Stimulated activated naive B cell treated with anti-CD40 and anti-IgM and Interleukin-4, amounts not matched to agents 10 μg/mL and 1 μg/mL and 100 μg/mL, for 72 hours (primary cell): ENCODE measurements at regions not wholly inside any gene's neighbourhood (a gene's known extent, or its start where the extent isn't known, plus 50 kb on each side); places are given as distances from the start of the nearest gene placed in this dataset.
"Not testable (repeated sequence)": the region's sequence is repeated elsewhere in the genome, so short reads cannot be mapped to it uniquely, and the experiment has no call there.

Source experiments
- ATAC-seq, 2 donors: fragments of 150-1000 bp; cut with Tn5 transposase; replicated peaks; 2 replicates each; pipeline ENCODE4 v1.10.0; 2021; ENCODE audit warnings: moderate library complexity in 1 of 2
- DNase-seq: peaks from one replicate; pipeline ENCODE4 v3.0.0; 2021
- H3K27ac Mint-ChIP-seq: one replicate; pipeline ENCODE4 v1.8.0; 2022; ENCODE audit warnings: mild to moderate bottlenecking, mixed read lengths
- H3K27me3 Mint-ChIP-seq, 2 donors: one replicate each; pipeline ENCODE4 v1.8.0; 2022; ENCODE audit warnings: mixed read lengths in 2 of 2
- H3K36me3 Mint-ChIP-seq, 2 donors: one replicate each; pipeline ENCODE4 v1.8.0; 2022; ENCODE audit warnings: mixed read lengths in 2 of 2, mild to moderate bottlenecking in 1 of 2
- H3K4me1 Mint-ChIP-seq, 2 donors: one replicate each; pipeline ENCODE4 v1.8.0; 2022; ENCODE audit warnings: mixed read lengths in 2 of 2, mild to moderate bottlenecking in 1 of 2
- H3K4me3 Mint-ChIP-seq, 2 donors: one replicate each; pipeline ENCODE4 v1.8.0; 2022; ENCODE audit warnings: mild to moderate bottlenecking in 2 of 2, mixed read lengths in 2 of 2, moderate library complexity in 1 of 2
- H3K9me3 Mint-ChIP-seq, 2 donors: one replicate each; pipeline ENCODE4 v1.8.0; 2022; ENCODE audit warnings: mixed read lengths in 2 of 2, mild to moderate bottlenecking in 1 of 2

GRCh38 chr2:2720806-2721205, 389.7 kb upstream of the MYT1L start:
- not testable (repeated sequence) for H3K27ac Mint-ChIP-seq, H3K4me3 Mint-ChIP-seq, H3K9me3 Mint-ChIP-seq, ATAC-seq, H3K36me3 Mint-ChIP-seq, H3K27me3 Mint-ChIP-seq, H3K4me1 Mint-ChIP-seq, DNase-seq

DNA sequence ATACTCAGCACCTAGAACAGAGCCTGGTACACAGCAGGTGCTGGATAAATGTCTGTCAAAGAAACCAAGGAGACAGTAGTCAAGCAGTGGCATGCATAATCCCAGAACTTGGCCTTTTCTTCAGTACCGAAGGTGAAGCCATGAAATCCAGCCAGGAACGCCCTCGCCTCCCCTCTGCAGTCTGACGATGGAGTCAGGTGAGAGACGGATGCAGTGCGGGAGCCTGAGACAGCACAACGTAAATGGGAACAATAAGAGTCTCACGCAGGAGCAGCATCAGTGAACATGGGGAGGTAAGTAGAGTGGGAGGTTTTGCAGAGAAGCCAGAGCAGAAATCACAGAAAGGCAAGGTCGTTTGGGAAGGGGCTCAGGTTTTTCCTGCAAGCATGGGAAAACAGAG, 389.3 kb upstream of the MYT1L start:
- H3K4me3 Mint-ChIP-seq = no peak overlapping the region
- no peak for ATAC-seq
- H3K36me3 Mint-ChIP-seq = no peaks in the 10 kb centered on the region
- H3K27ac Mint-ChIP-seq = no peak overlapping the region
- no peaks in the 10 kb centered on the region for H3K9me3 Mint-ChIP-seq
- DNase-seq = no peak
- no peaks in the 10 kb centered on the region for H3K4me1 Mint-ChIP-seq
- H3K27me3 Mint-ChIP-seq = peaks cover 5 to 6% of the 10 kb centered on the region in 2 donors

DNA sequence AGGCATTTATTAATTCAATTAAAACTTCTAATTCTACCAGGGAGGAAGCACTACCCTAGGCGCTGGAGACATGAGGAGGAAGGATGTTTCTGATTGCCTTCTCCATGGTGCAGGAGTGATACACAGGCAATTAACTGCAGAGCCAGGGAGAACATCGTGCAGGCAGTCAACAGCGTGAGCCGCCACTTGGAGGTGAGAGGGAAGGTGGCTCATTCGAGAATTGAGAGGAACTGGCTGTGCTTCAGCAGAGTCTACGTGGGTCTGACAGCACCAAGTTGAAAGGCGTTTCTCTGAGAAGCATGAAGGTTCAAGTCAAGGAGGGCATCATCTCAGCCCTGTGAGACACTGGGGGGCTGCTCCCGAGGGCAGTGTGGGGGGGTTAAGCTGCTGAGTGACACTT, 388.7 kb upstream of the MYT1L start:
- ATAC-seq (no peak), DNase-seq (no peak)
- Mint-ChIP-seq H3K27ac (no peak overlapping the region), H3K4me1 (no peaks in the 10 kb centered on the region), H3K27me3 (peaks cover 5 to 6% of the 10 kb centered on the region in 2 donors), H3K36me3 (no peaks in the 10 kb centered on the region), H3K4me3 (no peak overlapping the region), H3K9me3 (no peaks in the 10 kb centered on the region)

GRCh38 chr2:2719015-2719414, 387.9 kb upstream of the MYT1L start:
- Mint-ChIP-seq H3K36me3 (no peaks in the 10 kb centered on the region), H3K27ac (no peak overlapping the region), H3K4me3 (no peak overlapping the region), H3K27me3 (peaks cover 5 to 6% of the 10 kb centered on the region in 2 donors), H3K4me1 (no peaks in the 10 kb centered on the region), H3K9me3 (no peaks in the 10 kb centered on the region)
- no peak for ATAC-seq
- no peak for DNase-seq

DNA sequence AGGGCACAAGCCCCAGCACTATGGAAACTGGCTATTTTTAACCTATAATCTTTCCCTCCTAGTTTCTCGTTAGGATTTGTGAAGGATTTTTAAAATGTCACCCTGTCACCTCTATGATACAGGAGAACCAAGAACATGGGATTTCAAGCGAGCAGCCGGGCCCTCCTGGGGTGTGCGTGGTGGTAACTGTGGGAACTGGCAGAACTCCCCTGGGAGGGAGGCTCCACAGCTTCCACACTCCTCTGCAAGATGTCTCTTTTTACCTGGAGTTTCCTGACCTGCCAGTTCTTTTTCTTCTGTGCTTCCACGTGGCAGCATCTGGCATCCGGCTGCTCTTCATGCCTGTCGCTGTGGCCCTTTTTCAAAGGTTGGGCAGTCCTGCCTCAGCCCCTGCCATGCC, 386.3 kb upstream of the MYT1L start:
- Mint-ChIP-seq H3K36me3 (no peaks in the 10 kb centered on the region), H3K27me3 (peaks cover 5 to 6% of the 10 kb centered on the region in 2 donors), H3K9me3 (no peaks in the 10 kb centered on the region), H3K4me1 (no peaks in the 10 kb centered on the region), H3K4me3 (no peak overlapping the region), H3K27ac (no peak overlapping the region)
- no peak for ATAC-seq
- DNase-seq = no peak

GRCh38 chr2:2716771-2717170, 385.7 kb upstream of the MYT1L start:
- Mint-ChIP-seq H3K4me1 (no peaks in the 10 kb centered on the region), H3K36me3 (no peaks in the 10 kb centered on the region), H3K27ac (no peak overlapping the region), H3K9me3 (no peaks in the 10 kb centered on the region), H3K4me3 (no peak overlapping the region), H3K27me3 (peaks cover 5 to 6% of the 10 kb centered on the region in 2 donors)
- no peak for ATAC-seq
- DNase-seq = no peak

DNA sequence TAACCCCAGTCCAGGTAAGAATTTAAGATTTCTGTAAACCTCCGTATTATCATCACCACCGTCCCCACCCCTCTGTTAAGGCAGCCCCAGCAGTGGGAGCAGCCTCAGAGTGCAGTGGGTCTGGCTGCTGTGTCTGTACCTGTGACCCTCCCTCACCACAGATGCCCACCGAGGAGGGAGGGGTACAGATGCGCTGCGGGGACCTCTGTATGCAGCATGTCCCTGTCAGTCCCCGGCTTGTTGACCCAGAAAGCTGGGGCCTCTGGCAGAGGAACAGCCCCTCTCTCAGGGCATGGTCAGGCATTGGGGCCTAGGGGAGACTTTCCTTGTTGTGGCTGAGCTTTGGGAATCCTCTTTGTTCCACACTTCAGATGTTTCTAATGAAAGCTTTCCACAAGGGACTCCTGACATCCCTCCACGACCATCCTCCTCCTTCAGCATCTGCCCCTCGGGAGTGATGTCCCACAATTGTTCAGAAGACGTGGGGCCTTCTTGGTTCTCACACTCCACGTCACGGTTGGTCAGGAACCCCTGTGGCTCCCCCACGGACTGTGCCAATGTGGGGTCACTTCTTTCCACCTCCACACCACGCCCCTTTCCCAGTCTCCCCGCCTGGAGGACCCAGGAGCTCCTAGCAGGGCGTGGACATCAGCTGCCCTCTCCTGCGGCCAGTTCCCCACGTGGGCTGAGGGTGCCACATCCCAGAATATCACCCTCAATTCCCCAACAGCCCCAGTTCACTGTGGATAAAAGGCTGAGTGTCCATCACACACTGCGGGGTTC, 384.2 kb upstream of the MYT1L start:
- ATAC-seq (no peak), DNase-seq (no peak)
- H3K4me1 Mint-ChIP-seq = no peaks in the 10 kb centered on the region
- no peaks in the 10 kb centered on the region for H3K9me3 Mint-ChIP-seq
- no peaks in the 10 kb centered on the region for H3K36me3 Mint-ChIP-seq
- H3K27ac Mint-ChIP-seq = no peak overlapping the region
- H3K27me3 Mint-ChIP-seq = peaks cover 5 to 6% of the 10 kb centered on the region in 2 donors
- H3K4me3 Mint-ChIP-seq = no peak overlapping the region

GRCh38 chr2:2714408-2714807, 383.3 kb upstream of the MYT1L start:
- H3K36me3 Mint-ChIP-seq = no peaks in the 10 kb centered on the region
- H3K27me3 Mint-ChIP-seq = peaks cover 5 to 6% of the 10 kb centered on the region in 2 donors
- H3K9me3 Mint-ChIP-seq = no peaks in the 10 kb centered on the region
- DNase-seq (no peak), ATAC-seq (no peak)
- no peaks in the 10 kb centered on the region for H3K4me1 Mint-ChIP-seq
- no peak overlapping the region for H3K27ac Mint-ChIP-seq
- no peak overlapping the region for H3K4me3 Mint-ChIP-seq

- Mint-ChIP-seq H3K4me3 (no peak overlapping the region), H3K27me3 (no peaks in the 10 kb centered on the region), H3K27ac (no peak overlapping the region), H3K36me3 (no peaks in the 10 kb centered on the region), H3K4me1 (no peaks in the 10 kb centered on the region), H3K9me3 (no peaks in the 10 kb centered on the region)
- ATAC-seq (no peak), DNase-seq (no peak)
Observed at GRCh38 chr2:2709431-2709770, 378.3 kb upstream of the MYT1L start.

- Mint-ChIP-seq H3K36me3 (no peaks in the 10 kb centered on the region), H3K27me3 (no peaks in the 10 kb centered on the region), H3K4me3 (no peak overlapping the region), H3K27ac (no peak overlapping the region), H3K4me1 (no peaks in the 10 kb centered on the region), H3K9me3 (no peaks in the 10 kb centered on the region)
- ATAC-seq (no peak), DNase-seq (no peak)
Observed at GRCh38 chr2:2708575-2709430, 377.7 kb upstream of the MYT1L start.

DNA sequence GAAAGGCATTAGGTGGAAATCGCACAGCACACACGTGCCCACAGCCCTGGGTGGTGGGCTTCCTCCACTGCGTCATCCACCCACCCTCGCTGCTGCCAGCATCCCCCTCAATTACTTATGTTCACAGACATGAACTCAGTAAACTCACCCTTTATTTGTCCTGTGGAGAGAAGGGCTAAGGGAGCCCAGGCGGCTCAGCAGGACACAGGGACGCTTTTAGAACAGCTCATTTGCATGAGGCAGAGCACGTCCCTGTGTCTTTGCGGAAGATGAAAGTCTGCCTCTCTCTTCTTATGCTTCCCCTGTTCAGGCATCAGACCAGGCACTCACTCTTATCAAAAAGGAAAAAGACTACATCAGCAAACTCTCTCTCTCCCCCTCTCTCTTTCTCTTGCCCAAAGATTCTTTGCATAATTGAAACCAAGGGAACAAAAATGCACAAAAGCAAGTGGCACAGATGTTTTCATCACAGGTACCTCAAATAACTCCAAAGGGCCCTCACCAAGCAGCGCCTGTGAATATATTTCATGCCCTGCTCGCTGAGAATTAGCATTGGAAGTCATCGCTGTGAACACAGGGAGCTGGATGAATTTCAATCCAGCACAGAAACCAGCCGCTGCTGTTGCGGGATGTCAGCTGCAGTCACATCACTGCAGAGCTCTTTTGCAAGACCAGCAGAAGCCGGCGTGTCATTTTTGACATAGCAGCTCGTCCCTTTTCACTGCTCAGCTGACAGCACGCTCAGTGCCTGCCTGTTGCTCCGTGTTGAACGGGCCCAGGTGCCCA, 376.3 kb upstream of the MYT1L start:
- Mint-ChIP-seq H3K27me3 (no peaks in the 10 kb centered on the region), H3K4me1 (no peaks in the 10 kb centered on the region), H3K4me3 (no peak overlapping the region), H3K36me3 (no peaks in the 10 kb centered on the region), H3K27ac (no peak overlapping the region), H3K9me3 (no peaks in the 10 kb centered on the region)
- DNase-seq = no peak
- ATAC-seq = no peak

GRCh38 chr2:2706306-2706705, 375.2 kb upstream of the MYT1L start:
- H3K36me3 Mint-ChIP-seq = no peaks in the 10 kb centered on the region

DNA sequence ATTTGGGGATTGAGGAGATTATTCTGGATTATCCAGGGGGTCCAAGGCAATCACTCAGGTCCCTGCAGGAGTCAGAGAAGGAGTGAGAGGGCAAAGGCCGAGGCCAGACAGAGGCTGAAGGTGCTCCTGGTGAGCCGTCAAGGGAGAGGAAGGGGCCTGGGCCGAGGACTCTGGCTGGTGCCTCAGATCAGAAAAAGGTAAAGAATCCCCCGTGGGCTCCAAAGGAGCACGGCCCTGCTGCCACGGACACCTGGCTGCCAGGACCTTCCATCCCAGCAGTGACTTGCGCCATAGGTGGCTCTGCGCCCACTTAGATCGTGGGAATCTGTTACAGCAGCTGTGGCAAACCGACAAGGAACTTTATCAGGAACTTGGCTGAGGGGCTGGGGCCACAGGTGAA, 374.8 kb upstream of the MYT1L start:
- Mint-ChIP-seq H3K9me3 (no peaks in the 10 kb centered on the region), H3K36me3 (no peaks in the 10 kb centered on the region), H3K4me1 (no peaks in the 10 kb centered on the region), H3K4me3 (no peak overlapping the region), H3K27me3 (no peaks in the 10 kb centered on the region), H3K27ac (no peak overlapping the region)
- DNase-seq (no peak), ATAC-seq (no peak)

More at GRCh38 chr2:2706306-2706705, 375.2 kb upstream of the MYT1L start:
- H3K27me3 Mint-ChIP-seq = no peaks in the 10 kb centered on the region
- no peak overlapping the region for H3K27ac Mint-ChIP-seq
- ATAC-seq (no peak), DNase-seq (no peak)
- H3K4me1 Mint-ChIP-seq = no peaks in the 10 kb centered on the region
- no peaks in the 10 kb centered on the region for H3K9me3 Mint-ChIP-seq
- no peak overlapping the region for H3K4me3 Mint-ChIP-seq

DNA sequence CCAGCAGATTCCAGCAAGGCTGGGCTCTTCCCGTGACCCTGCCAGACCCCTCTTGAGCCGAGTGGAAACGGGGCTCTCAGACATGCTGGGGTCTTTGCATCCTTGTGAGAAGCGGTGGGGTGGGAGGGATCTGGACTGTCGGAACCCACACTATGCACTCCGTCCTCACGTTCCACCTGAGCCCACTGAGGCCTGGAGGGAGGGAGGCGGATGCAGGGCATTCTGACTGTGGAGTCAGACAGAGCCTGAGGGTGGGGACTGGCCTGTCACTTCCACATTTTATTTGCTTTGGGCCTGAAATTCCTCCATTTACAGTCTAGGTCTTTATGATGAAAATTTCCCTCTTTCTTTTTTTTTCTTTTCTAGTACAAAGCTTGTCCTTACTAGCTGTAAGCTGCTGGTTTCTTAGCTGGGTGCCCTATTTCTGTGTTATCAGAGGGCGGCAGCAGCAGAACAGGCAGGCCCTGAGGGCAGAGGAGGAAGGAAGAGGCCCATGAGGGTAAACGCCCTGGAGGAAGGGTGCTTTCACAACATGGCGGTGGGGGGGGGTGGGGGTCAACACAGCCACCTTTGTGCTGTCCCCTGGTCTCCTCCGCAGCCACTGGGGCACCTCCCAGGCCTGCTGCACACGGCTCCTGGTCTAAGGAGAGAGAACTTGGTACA, 373.5 kb upstream of the MYT1L start:
- Mint-ChIP-seq H3K4me1 (no peaks in the 10 kb centered on the region), H3K36me3 (no peaks in the 10 kb centered on the region), H3K9me3 (no peaks in the 10 kb centered on the region), H3K27me3 (no peaks in the 10 kb centered on the region), H3K27ac (no peak overlapping the region), H3K4me3 (no peak overlapping the region)
- no peak for DNase-seq
- ATAC-seq = no peak
